ENCODE measurements at regions not wholly inside any gene's neighbourhood (a gene's known extent, or its start where the extent isn't known, plus 50 kb on each side); places are given as distances from the start of the nearest gene placed in this dataset.

GRCh38 chr5:68436686-68437520, 221.3 kb downstream of the PIK3R1 start:
- no peak overlapping the region for H3K4me3 Mint-ChIP-seq (ENCODE audit: unreplicated experiment)

GRCh38 chr5:68438876-68439275, 223.3 kb downstream of the PIK3R1 start:
- TF ChIP-seq CTCF (IDR thresholded peaks at IDR 0.05; ENCODE audit: unreplicated experiment) = no peak
- Mint-ChIP-seq H3K27me3 (ENCODE audit: unreplicated experiment) (peaks cover 2% of the 10 kb centered on the region), H3K4me3 (ENCODE audit: unreplicated experiment) (no peak overlapping the region), H3K9me3 (ENCODE audit: unreplicated experiment) (no peaks in the 10 kb centered on the region), H3K4me1 (ENCODE audit: unreplicated experiment) (peaks cover 23% of the 10 kb centered on the region), H3K27ac (ENCODE audit: unreplicated experiment) (no peak overlapping the region), H3K36me3 (ENCODE audit: low read depth, unreplicated experiment) (no peaks in the 10 kb centered on the region)
- no peak for DNase-seq (ENCODE audit: low spot score)

More at GRCh38 chr5:68436686-68437520, 221.3 kb downstream of the PIK3R1 start:
- Mint-ChIP-seq H3K9me3 (ENCODE audit: unreplicated experiment) (no peaks in the 10 kb centered on the region), H3K27me3 (ENCODE audit: unreplicated experiment) (peaks cover 2% of the 10 kb centered on the region), H3K36me3 (ENCODE audit: low read depth, unreplicated experiment) (no peaks in the 10 kb centered on the region), H3K4me1 (ENCODE audit: unreplicated experiment) (peaks cover 26% of the 10 kb centered on the region), H3K27ac (ENCODE audit: unreplicated experiment) (no peak overlapping the region)
- no peak for TF ChIP-seq CTCF (IDR thresholded peaks at IDR 0.05; ENCODE audit: unreplicated experiment)
- DNase-seq (ENCODE audit: low spot score) = no peak

- Mint-ChIP-seq H3K4me3 (ENCODE audit: unreplicated experiment) (no peak overlapping the region), H3K9me3 (ENCODE audit: unreplicated experiment) (no peaks in the 10 kb centered on the region), H3K27ac (ENCODE audit: unreplicated experiment) (no peak overlapping the region), H3K36me3 (ENCODE audit: low read depth, unreplicated experiment) (no peaks in the 10 kb centered on the region), H3K27me3 (ENCODE audit: unreplicated experiment) (peaks cover 2% of the 10 kb centered on the region), H3K4me1 (ENCODE audit: unreplicated experiment) (peaks cover 13% of the 10 kb centered on the region)
- no peak for DNase-seq (ENCODE audit: low spot score)
- no peak for TF ChIP-seq CTCF (IDR thresholded peaks at IDR 0.05; ENCODE audit: unreplicated experiment)
Measured at GRCh38 chr5:68440245-68440644, 224.7 kb downstream of the PIK3R1 start.

- TF ChIP-seq CTCF (IDR thresholded peaks at IDR 0.05; ENCODE audit: unreplicated experiment) = no peak
- no peaks in the 10 kb centered on the region for H3K36me3 Mint-ChIP-seq (ENCODE audit: low read depth, unreplicated experiment)
- H3K4me1 Mint-ChIP-seq (ENCODE audit: unreplicated experiment) = peaks cover 14% of the 10 kb centered on the region
- no peaks in the 10 kb centered on the region for H3K9me3 Mint-ChIP-seq (ENCODE audit: unreplicated experiment)
- no peak overlapping the region for H3K27ac Mint-ChIP-seq (ENCODE audit: unreplicated experiment)
- no peak for DNase-seq (ENCODE audit: low spot score)
- H3K4me3 Mint-ChIP-seq (ENCODE audit: unreplicated experiment) = no peak overlapping the region
- H3K27me3 Mint-ChIP-seq (ENCODE audit: unreplicated experiment) = peaks cover 2% of the 10 kb centered on the region
Measured at GRCh38 chr5:68440651-68441050, 225.1 kb downstream of the PIK3R1 start.

GRCh38 chr5:68441309-68442073, 225.9 kb downstream of the PIK3R1 start:
- Mint-ChIP-seq H3K4me3 (ENCODE audit: unreplicated experiment) (no peak overlapping the region), H3K36me3 (ENCODE audit: low read depth, unreplicated experiment) (no peaks in the 10 kb centered on the region), H3K9me3 (ENCODE audit: unreplicated experiment) (no peaks in the 10 kb centered on the region), H3K4me1 (ENCODE audit: unreplicated experiment) (peaks cover 17% of the 10 kb centered on the region), H3K27ac (ENCODE audit: unreplicated experiment) (no peak overlapping the region), H3K27me3 (ENCODE audit: unreplicated experiment) (peaks cover 2% of the 10 kb centered on the region)
- TF ChIP-seq CTCF (IDR thresholded peaks at IDR 0.05; ENCODE audit: unreplicated experiment) = no peak
- no peak for DNase-seq (ENCODE audit: low spot score)
